Posterior cingulate gyrus (tissue), 11 donors: ENCODE measurements at regions not wholly inside any gene's neighbourhood (a gene's known extent, or its start where the extent isn't known, plus 50 kb on each side); places are given as distances from the start of the nearest gene placed in this dataset.
"Not testable (repeated sequence)": the region's sequence is repeated elsewhere in the genome, so short reads cannot be mapped to it uniquely, and the experiment has no call there.

Experiments used
- DNase-seq, 10 donors: peaks; one replicate each; pipeline versions ENCODE4 v3.0.0 to v3.0.0-alpha.2; 2020 to 2021; ENCODE audit warnings: mixed read lengths in 3 of 10
- intact Hi-C: fragments of 100-400 bp; cut with DNase I; formaldehyde crosslinking; loops from one replicate; pipeline ENCODE4 v1.15.1; 2023

- DNase-seq = no peak
- intact Hi-C loops = no loop called here
Measured at GRCh38 chr3:196147116-196147515, 64.1 kb downstream of the ZDHHC19 start.

- intact Hi-C loops = no loop called here
Measured at GRCh38 chr3:196145468-196146262, 63.8 kb upstream of the TFRC start.

GRCh38 chr3:196144383-196145105, 62.7 kb upstream of the TFRC start:
- intact Hi-C loops = no loop called here

More at GRCh38 chr3:196145468-196146262, 63.8 kb upstream of the TFRC start:
- DNase-seq = peak in 1 of 10 donors; percentile 12

GRCh38 chr3:196143708-196144382, 62.0 kb upstream of the TFRC start:
- DNase-seq = peak in 1 of 10 donors; percentile 44
- intact Hi-C loops = no loop called here

More at GRCh38 chr3:196144383-196145105, 62.7 kb upstream of the TFRC start:
- DNase-seq = peak in 1 of 10 donors; percentile 55

- peak in 1 of 10 donors; percentile 66 for DNase-seq
- intact Hi-C loops = no loop called here
Measured at GRCh38 chr3:196142202-196142956, 60.5 kb upstream of the TFRC start.

GRCh38 chr3:196141866-196142201, 59.9 kb upstream of the TFRC start:
- intact Hi-C loops = no loop called here
- no peak for DNase-seq

- peak in 1 of 10 donors; percentile 63 for DNase-seq
- intact Hi-C loops = no loop called here
Measured at GRCh38 chr3:196141052-196141865, 59.4 kb upstream of the TFRC start.

GRCh38 chr3:196140224-196140623, 58.3 kb upstream of the TFRC start:
- intact Hi-C loops = no loop called here
- peak in 1 of 10 donors; percentile 46 for DNase-seq

- intact Hi-C loops = no loop called here
- DNase-seq = peak in 1 of 10 donors; percentile 24
Measured at GRCh38 chr3:196139281-196139680, 57.4 kb upstream of the TFRC start.

GRCh38 chr3:196138482-196139254, 56.8 kb upstream of the TFRC start:
- intact Hi-C loops = no loop called here
- DNase-seq = peak in 1 of 10 donors; percentile 61

GRCh38 chr3:196136640-196136989, 54.7 kb upstream of the TFRC start:
- DNase-seq = peak in 1 of 10 donors; percentile 31
- intact Hi-C loops = not testable (repeated sequence)

GRCh38 chr3:196135693-196136639, 54.1 kb upstream of the TFRC start:
- intact Hi-C loops = no loop called here
- DNase-seq = peak in 1 of 10 donors; percentile 24

GRCh38 chr3:196134691-196135090, 52.8 kb upstream of the TFRC start:
- DNase-seq = no peak
- intact Hi-C loops = no loop called here

GRCh38 chr3:196133869-196134268, 52.0 kb upstream of the TFRC start:
- peak in 1 of 10 donors; percentile 48 for DNase-seq
- intact Hi-C loops = not testable (repeated sequence)

- intact Hi-C loops = no loop called here
- peak in 1 of 10 donors; percentile 65 for DNase-seq
Measured at GRCh38 chr3:196131921-196132320, 50.0 kb upstream of the TFRC start.
